Limb (tissue), 2 donors: ENCODE measurements at regions not wholly inside any gene's neighbourhood (a gene's known extent, or its start where the extent isn't known, plus 50 kb on each side); places are given as distances from the start of the nearest gene placed in this dataset.
A peak's percentile ranks its signal among the peaks of the same experiment; 100 is the strongest.

Experiments
- DNase-seq, 2 donors: peaks; one replicate each; pipeline ENCODE4 v3.0.0-alpha.2; 2016; ENCODE audit errors: extremely low spot score in 2 of 2

- DNase-seq: no peak
Observed at GRCh38 chr2:57291209-57291608, 755.4 kb upstream of the VRK2 start.

GRCh38 chr2:57296795-57297517, 749.6 kb upstream of the VRK2 start:
- no peak for DNase-seq

- DNase-seq: no peak
Observed at GRCh38 chr2:57313678-57314077, 732.9 kb upstream of the VRK2 start.

GRCh38 chr2:57314682-57315081, 731.9 kb upstream of the VRK2 start:
- no peak for DNase-seq

GRCh38 chr2:57330447-57330846, 716.2 kb upstream of the VRK2 start:
- peak in 1 of 2 donors; percentile 1 for DNase-seq

GRCh38 chr2:57333221-57333620, 713.4 kb upstream of the VRK2 start:
- DNase-seq: no peak

- no peak for DNase-seq
Observed at GRCh38 chr2:57343391-57344006, 703.1 kb upstream of the VRK2 start.

- no peak for DNase-seq
Observed at GRCh38 chr2:57368190-57368589, 678.4 kb upstream of the VRK2 start.

GRCh38 chr2:57370882-57371585, 675.6 kb upstream of the VRK2 start:
- no peak for DNase-seq

GRCh38 chr2:57372237-57372984, 674.2 kb upstream of the VRK2 start:
- DNase-seq: no peak

- no peak for DNase-seq
Observed at GRCh38 chr2:57373530-57373929, 673.1 kb upstream of the VRK2 start.

- DNase-seq: no peak
Observed at GRCh38 chr2:57376985-57377384, 669.6 kb upstream of the VRK2 start.

GRCh38 chr2:57386305-57386704, 660.3 kb upstream of the VRK2 start:
- DNase-seq: no peak

GRCh38 chr2:57396355-57397098, 650.1 kb upstream of the VRK2 start:
- no peak for DNase-seq

GRCh38 chr2:57397550-57398360, 648.9 kb upstream of the VRK2 start:
- DNase-seq: no peak

- no peak for DNase-seq
Observed at GRCh38 chr2:57399057-57399456, 647.5 kb upstream of the VRK2 start.

GRCh38 chr2:57402096-57402495, 644.5 kb upstream of the VRK2 start:
- DNase-seq: no peak

- DNase-seq: no peak
Observed at GRCh38 chr2:57402755-57403154, 643.9 kb upstream of the VRK2 start.

GRCh38 chr2:57407772-57408201, 638.8 kb upstream of the VRK2 start:
- no peak for DNase-seq

- DNase-seq: no peak
Observed at GRCh38 chr2:57408587-57408986, 638.0 kb upstream of the VRK2 start.
